GM23248 (cell line): ENCODE measurements at regions not wholly inside any gene's neighbourhood (a gene's known extent, or its start where the extent isn't known, plus 50 kb on each side); places are given as distances from the start of the nearest gene placed in this dataset.

ENCODE experiments used
- EZH2 ChIP-seq: fragments of 200-600 bp; sonication (generic); IDR thresholded peaks from 2 replicates; pipeline ENCODE4 v1.6.1; 2018; ENCODE audit warnings: antibody characterized with exemption, mild to moderate bottlenecking; ENCODE audit not compliant: insufficient read depth, poor library complexity, severe bottlenecking
- EZH2phosphoT487 ChIP-seq: fragments of 200-600 bp; sonication (generic); IDR thresholded peaks from 2 replicates; pipeline ENCODE4 v1.6.1; 2018; ENCODE audit warnings: antibody characterized with exemption, moderate library complexity, mild to moderate bottlenecking, low read depth; ENCODE audit not compliant: insufficient read depth

DNA sequence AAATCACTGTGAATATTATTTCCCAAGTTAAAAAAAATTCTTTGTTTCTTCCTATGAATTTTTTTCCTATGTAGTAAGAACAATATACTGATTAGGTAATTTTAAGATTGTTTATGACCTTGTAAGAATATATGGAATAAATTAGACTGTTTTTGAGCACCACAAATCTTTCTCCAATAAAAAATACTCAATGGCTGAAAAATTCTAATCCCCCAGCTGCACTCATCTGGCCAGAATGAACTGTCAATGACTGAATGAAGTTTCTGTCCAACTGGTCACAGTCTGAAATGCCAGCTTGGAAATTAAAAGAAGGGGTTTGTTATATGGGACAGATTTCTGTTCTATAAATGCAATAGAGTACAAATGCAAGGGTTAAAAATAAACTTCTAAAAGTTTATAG, 569.5 kb upstream of the SEMA6A start:
- TF ChIP-seq EZH2phosphoT487, result no peak
- TF ChIP-seq EZH2, result no peak
